ENCODE measurements at regions not wholly inside any gene's neighbourhood (a gene's known extent, or its start where the extent isn't known, plus 50 kb on each side); places are given as distances from the start of the nearest gene placed in this dataset.
A peak's percentile ranks its signal among the peaks of the same experiment; 100 is the strongest.

- TF ChIP-seq POLR2AphosphoS5 (IDR thresholded peaks at IDR 0.05; ENCODE audit: low read depth) (no peak), CREB1 (CRISPR knock-in tag; IDR thresholded peaks at IDR 0.05; ENCODE audit: low read depth) (no peak), NANOG (IDR thresholded peaks at IDR 0.05; ENCODE audit: borderline replicate concordance) (no peak), JUNB (IDR thresholded peaks at IDR 0.05; ENCODE audit: unreplicated experiment) (no peak), ZNF114 (CRISPR knock-in tag; IDR thresholded peaks at IDR 0.05) (no peak), STAT1 (IDR thresholded peaks at IDR 0.05; ENCODE audit: unreplicated experiment) (no peak)
- Mint-ChIP-seq H3K9me3 (no peaks in the 10 kb centered on the region), H3K27ac (no peak overlapping the region), H3K27me3 (ENCODE audit: insufficient read depth, low read depth, poor library complexity) (peaks cover 2% of the 10 kb centered on the region), H3K4me1 (peaks cover 4% of the 10 kb centered on the region; the same call in 1 of the 3 replicates), H3K36me3 (ENCODE audit: low read depth) (no peaks in the 10 kb centered on the region), H3K4me3 (no peak overlapping the region)
- DNase-seq (ENCODE audit: low spot score) (no peak), ATAC-seq (no peak)
- Histone ChIP-seq H3K27me3 (ENCODE audit: insufficient read depth) (no peaks in the 10 kb centered on the region), H3K4me2 (no peak overlapping the region), H3K36me3 (ENCODE audit: insufficient read depth) (no peaks in the 10 kb centered on the region), H3F3A (replicated peaks; ENCODE audit: low read depth) (no peaks in the 10 kb centered on the region), H2AFZ (peak overlapping the region; percentile 28; the same call in 1 of the 2 replicates), H3K4me3 (no peak overlapping the region), H3K79me2 (replicated peaks; ENCODE audit: insufficient read depth) (no peaks in the 10 kb centered on the region), H3K9me2 (ENCODE audit: insufficient read depth) (no peaks in the 10 kb centered on the region), H3K27ac (ENCODE audit: low read depth) (no peak overlapping the region), H3K4me1 (ENCODE audit: insufficient read depth) (no peaks in the 10 kb centered on the region), H4K20me1 (replicated peaks; ENCODE audit: insufficient read depth) (no peaks in the 10 kb centered on the region)
Observed at GRCh38 chr2:125167152-125167551, 1142.1 kb downstream of the CNTNAP5 start.

GRCh38 chr2:125167820-125168219 is 1142.7 kb downstream of the CNTNAP5 start:
- DNase-seq (ENCODE audit: low spot score) (no peak), ATAC-seq (no peak)
- H4K20me1 ChIP-seq (replicated peaks; ENCODE audit: insufficient read depth), result no peaks in the 10 kb centered on the region
- no peaks in the 10 kb centered on the region for H3K9me2 ChIP-seq (ENCODE audit: insufficient read depth)
- H3K4me3 ChIP-seq, result no peak overlapping the region
- H3K4me1 ChIP-seq (ENCODE audit: insufficient read depth), result no peaks in the 10 kb centered on the region
- no peaks in the 10 kb centered on the region for H3K36me3 ChIP-seq (ENCODE audit: insufficient read depth)
- H3F3A ChIP-seq (replicated peaks; ENCODE audit: low read depth), result no peaks in the 10 kb centered on the region
- H3K27ac ChIP-seq (ENCODE audit: low read depth), result no peak overlapping the region
- H2AFZ ChIP-seq, result no peak overlapping the region
- Mint-ChIP-seq H3K27me3 (ENCODE audit: insufficient read depth, low read depth, poor library complexity) (peaks cover 2% of the 10 kb centered on the region), H3K9me3 (no peaks in the 10 kb centered on the region), H3K36me3 (ENCODE audit: low read depth) (no peaks in the 10 kb centered on the region), H3K4me1 (peaks cover 4% of the 10 kb centered on the region; the same call in 1 of the 3 replicates), H3K27ac (no peak overlapping the region), H3K4me3 (no peak overlapping the region)
- no peak overlapping the region for H3K4me2 ChIP-seq
- no peaks in the 10 kb centered on the region for H3K79me2 ChIP-seq (replicated peaks; ENCODE audit: insufficient read depth)
- no peaks in the 10 kb centered on the region for H3K27me3 ChIP-seq (ENCODE audit: insufficient read depth)
- TF ChIP-seq ZNF114 (CRISPR knock-in tag; IDR thresholded peaks at IDR 0.05), result no peak
- TF ChIP-seq, protein P1, sequence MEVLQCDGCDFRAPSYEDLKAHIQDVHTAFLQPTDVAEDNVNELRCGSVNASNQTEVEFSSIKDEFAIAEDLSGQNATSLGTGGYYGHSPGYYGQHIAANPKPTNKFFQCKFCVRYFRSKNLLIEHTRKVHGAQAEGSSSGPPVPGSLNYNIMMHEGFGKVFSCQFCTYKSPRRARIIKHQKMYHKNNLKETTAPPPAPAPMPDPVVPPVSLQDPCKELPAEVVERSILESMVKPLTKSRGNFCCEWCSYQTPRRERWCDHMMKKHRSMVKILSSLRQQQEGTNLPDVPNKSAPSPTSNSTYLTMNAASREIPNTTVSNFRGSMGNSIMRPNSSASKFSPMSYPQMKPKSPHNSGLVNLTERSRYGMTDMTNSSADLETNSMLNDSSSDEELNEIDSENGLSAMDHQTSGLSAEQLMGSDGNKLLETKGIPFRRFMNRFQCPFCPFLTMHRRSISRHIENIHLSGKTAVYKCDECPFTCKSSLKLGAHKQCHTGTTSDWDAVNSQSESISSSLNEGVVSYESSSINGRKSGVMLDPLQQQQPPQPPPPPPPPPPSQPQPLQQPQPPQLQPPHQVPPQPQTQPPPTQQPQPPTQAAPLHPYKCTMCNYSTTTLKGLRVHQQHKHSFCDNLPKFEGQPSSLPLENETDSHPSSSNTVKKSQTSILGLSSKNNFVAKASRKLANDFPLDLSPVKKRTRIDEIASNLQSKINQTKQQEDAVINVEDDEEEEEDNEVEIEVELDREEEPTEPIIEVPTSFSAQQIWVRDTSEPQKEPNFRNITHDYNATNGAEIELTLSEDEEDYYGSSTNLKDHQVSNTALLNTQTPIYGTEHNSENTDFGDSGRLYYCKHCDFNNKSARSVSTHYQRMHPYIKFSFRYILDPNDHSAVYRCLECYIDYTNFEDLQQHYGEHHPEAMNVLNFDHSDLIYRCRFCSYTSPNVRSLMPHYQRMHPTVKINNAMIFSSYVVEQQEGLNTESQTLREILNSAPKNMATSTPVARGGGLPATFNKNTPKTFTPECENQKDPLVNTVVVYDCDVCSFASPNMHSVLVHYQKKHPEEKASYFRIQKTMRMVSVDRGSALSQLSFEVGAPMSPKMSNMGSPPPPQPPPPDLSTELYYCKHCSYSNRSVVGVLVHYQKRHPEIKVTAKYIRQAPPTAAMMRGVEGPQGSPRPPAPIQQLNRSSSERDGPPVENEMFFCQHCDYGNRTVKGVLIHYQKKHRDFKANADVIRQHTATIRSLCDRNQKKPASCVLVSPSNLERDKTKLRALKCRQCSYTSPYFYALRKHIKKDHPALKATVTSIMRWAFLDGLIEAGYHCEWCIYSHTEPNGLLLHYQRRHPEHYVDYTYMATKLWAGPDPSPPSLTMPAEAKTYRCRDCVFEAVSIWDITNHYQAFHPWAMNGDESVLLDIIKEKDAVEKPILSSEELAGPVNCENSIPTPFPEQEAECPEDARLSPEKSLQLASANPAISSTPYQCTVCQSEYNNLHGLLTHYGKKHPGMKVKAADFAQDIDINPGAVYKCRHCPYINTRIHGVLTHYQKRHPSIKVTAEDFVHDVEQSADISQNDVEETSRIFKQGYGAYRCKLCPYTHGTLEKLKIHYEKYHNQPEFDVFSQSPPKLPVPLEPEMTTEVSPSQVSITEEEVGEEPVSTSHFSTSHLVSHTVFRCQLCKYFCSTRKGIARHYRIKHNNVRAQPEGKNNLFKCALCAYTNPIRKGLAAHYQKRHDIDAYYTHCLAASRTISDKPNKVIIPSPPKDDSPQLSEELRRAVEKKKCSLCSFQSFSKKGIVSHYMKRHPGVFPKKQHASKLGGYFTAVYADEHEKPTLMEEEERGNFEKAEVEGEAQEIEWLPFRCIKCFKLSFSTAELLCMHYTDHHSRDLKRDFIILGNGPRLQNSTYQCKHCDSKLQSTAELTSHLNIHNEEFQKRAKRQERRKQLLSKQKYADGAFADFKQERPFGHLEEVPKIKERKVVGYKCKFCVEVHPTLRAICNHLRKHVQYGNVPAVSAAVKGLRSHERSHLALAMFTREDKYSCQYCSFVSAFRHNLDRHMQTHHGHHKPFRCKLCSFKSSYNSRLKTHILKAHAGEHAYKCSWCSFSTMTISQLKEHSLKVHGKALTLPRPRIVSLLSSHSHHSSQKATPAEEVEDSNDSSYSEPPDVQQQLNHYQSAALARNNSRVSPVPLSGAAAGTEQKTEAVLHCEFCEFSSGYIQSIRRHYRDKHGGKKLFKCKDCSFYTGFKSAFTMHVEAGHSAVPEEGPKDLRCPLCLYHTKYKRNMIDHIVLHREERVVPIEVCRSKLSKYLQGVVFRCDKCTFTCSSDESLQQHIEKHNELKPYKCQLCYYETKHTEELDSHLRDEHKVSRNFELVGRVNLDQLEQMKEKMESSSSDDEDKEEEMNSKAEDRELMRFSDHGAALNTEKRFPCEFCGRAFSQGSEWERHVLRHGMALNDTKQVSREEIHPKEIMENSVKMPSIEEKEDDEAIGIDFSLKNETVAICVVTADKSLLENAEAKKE (CRISPR knock-in tag; IDR thresholded peaks at IDR 0.05), result no peak
- no peak for TF ChIP-seq STAT1 (IDR thresholded peaks at IDR 0.05; ENCODE audit: unreplicated experiment)
- TF ChIP-seq ZNF331 (CRISPR knock-in tag; IDR thresholded peaks at IDR 0.05; ENCODE audit: low read depth), result no peak
- TF ChIP-seq CREB1 (CRISPR knock-in tag; IDR thresholded peaks at IDR 0.05; ENCODE audit: low read depth), result no peak
- no peak for TF ChIP-seq POLR2AphosphoS5 (IDR thresholded peaks at IDR 0.05; ENCODE audit: low read depth)
- TF ChIP-seq EZH2 (IDR thresholded peaks at IDR 0.05; ENCODE audit: low read depth, unreplicated experiment), result no peak
- TF ChIP-seq CTCF (conservative IDR thresholded peaks at IDR 0.05; ENCODE audit: low read depth in 2 of 2), result no peak
- no peak for TF ChIP-seq EZH2phosphoT487 (IDR thresholded peaks at IDR 0.05; ENCODE audit: unreplicated experiment)
- TF ChIP-seq JUNB (IDR thresholded peaks at IDR 0.05; ENCODE audit: unreplicated experiment), result no peak
- no peak for TF ChIP-seq NANOG (IDR thresholded peaks at IDR 0.05; ENCODE audit: borderline replicate concordance)
